ENCODE measurements at regions not wholly inside any gene's neighbourhood (a gene's known extent, or its start where the extent isn't known, plus 50 kb on each side); places are given as distances from the start of the nearest gene placed in this dataset.

DNA sequence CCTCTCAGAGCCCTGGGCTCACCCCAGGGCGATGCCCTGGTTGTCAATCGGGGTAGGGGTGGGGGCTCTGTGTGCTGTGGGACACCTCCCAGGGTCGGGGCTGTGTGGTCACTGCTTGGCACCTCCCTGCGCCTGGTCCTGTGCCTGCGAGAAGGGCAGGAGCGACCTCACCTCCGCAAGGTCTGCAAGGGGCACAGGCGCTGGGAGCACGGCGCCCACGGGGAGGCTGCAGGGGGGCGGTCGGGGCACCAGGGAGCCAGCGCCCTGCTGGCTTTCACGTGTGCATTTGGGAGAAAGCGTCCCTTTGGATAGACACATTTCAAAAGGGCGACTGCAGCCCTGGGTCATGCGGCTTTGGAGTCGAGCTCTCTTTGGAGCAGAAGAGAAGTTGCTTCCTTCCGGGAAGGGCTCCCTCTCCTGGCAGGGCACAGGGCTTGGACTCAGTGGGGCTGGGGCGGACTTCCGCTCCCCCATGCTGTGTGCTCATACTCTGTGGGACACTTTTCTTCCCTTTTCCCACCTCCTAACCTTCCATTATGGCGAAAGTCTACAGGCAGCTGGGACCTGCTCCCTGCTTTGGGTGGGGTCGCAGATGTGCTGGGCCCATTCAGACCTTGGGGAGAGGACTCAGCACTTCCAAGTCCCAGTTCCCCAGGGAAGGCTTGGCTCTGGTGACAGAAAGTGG, 52.9 kb upstream of the SLC28A3 start:
- no peak for DNase-seq

- no peak for DNase-seq
Measured at GRCh38 chr9:84394036-84394435, 53.5 kb upstream of the SLC28A3 start.

DNA sequence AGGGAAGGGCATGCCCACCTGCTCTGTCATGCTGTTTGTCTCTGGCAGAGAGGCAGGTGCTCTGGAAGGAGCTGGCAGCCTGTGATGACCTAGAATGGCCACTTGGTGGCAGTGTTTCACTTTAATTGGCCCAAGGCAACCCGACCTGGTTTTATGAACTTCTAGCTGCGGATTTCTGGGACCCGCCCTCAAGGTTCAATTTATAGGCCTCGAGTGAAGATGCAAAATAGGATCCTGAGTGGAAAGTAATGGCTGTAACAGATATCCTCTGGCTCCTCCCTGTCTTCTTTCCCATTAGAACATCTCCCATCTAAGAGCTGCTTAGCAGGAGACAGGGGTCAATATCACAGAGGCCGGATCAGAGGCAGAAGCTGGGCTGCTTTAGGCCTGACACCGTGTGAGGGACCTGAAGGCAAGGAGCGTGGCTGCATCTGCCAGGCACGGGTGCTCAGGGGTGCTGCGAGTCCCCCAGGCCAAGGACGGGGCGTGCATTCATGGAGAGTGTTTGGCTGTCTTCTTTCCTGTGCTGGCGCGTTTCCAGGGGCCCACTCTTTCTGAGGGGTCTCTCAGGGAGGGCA, 56.7 kb upstream of the SLC28A3 start:
- DNase-seq: no peak

DNA sequence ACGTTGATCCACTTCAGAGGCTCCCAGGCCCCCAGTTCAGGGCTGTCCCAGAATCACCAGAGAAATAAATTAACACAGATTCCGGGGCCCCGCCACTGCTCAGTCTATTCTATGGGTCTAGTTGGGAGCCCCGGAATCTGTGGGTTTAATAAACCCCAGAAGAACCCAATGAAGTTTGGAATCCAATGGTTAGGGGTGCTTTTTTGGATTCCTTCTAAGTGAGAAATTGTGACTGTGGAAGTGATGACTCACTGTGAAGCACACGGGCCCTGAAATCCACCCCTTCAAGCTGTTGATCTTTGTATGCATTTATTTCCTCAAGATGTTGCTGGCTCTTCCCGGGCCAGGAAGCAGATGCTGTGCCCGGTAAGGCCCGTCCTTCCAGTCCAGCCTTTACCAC, 57.3 kb upstream of the SLC28A3 start:
- no peak for DNase-seq

- no peak for DNase-seq
Measured at GRCh38 chr9:84402517-84402916, 62.0 kb upstream of the SLC28A3 start.

DNA sequence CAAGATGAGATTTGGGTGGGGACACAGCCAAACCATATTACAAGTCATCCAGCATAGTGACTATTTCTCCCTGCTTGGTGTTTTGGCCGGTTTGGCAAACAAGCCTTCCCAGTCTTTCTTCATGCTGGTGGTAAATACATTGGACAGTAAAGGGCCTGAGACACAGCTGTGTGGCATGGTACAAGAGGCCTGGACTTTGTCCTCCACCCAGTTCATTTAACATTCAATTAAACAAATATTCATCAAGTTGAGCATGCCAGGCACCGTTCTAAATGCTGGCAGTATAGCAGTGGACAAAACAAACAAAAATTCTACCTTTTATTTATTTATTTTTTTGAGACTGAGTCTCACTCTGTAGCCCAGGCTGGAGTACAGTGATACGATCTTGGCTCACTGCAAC, 62.7 kb upstream of the SLC28A3 start:
- no peak for DNase-seq

DNA sequence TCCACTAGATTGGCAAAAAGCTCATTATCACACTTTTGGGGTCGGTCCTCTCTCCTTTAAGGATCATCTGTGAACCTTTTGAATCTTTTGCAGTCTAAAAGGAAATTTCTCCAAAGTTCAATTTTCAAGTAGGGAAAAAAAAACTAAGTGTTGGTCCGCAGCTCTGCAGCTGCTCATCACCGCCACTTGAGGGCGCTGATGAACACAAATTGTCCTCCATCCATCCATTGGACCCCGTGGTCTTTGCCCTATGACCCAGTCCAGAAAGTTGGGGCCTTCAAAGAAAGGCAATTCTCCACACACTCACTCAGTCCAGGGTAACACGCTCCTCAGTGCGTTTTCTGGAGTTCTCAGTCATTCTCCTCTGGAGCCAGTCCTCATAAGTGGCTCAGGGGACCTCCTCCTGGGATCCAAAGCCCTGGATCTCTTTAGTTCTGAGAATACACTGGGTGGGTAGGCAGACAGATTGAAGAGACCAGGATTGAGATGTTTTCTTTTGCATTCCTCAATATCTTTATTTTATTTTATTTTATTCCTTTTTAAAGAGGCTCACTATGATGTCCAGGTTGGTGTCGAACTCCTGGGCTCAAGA, 63.6 kb upstream of the SLC28A3 start:
- no peak for DNase-seq

- no peak for DNase-seq
Measured at GRCh38 chr9:84405667-84406066, 65.1 kb upstream of the SLC28A3 start.

DNA sequence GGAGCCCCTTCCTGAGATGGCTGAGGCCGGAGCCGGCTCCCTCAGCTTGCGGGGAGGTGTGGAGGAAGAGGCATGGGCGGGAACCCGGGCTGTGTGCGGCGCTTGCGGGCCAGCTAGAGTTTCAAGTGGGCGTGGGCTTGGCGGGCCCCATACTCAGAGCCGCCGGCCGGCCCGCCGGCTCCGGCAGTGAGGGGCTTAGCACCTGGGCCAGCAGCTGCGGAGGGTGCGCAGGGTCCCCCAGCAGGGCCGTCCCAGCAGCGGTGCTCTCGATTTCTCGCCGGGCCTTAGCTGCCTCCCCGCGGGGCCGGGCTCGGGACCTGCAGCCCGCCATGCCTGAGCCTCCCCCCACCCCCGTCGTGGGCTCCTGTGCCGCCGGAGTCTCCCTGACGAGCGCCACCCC, 67.9 kb upstream of the SLC28A3 start:
- DNase-seq: no peak

GRCh38 chr9:84411683-84412267, 71.2 kb upstream of the SLC28A3 start:
- DNase-seq: no peak

DNA sequence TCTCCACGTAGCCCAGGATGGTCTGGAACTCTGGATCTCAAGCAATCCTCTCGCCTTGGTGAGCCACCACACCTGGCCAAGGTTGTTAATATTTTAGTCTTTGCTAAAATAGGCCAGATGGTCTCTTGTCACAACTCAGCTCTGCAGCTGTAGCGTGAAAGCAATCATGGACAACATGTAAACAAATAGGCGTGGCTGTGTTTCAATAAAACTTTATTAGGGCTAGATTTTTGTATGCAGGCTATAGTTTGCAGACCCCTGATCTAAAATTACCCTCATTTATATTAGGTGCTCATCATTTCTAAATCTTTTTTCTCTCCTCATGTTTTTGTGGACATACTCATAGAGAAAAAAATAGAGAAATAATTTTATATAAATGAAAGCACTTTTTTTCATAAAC, 72.1 kb upstream of the SLC28A3 start:
- no peak for DNase-seq

DNA sequence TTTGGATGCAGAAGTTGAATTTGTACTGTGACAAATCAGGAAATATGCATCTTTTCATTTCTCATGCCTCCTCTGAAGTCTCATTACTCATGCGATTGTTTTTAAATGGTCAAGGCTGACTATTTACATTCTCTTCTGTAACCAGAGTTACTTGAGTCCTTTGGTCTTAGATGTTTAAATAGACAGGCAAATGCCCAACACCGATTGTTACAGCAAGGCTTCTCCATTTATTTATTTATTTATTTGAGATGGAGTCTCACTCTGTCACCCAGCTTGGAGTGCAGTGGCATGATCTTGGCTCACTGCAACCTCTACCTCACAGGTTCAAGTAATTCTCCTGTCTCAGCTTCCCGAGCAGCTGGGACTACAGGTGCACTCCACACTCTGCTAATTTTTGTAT, 72.7 kb upstream of the SLC28A3 start:
- DNase-seq: no peak

DNA sequence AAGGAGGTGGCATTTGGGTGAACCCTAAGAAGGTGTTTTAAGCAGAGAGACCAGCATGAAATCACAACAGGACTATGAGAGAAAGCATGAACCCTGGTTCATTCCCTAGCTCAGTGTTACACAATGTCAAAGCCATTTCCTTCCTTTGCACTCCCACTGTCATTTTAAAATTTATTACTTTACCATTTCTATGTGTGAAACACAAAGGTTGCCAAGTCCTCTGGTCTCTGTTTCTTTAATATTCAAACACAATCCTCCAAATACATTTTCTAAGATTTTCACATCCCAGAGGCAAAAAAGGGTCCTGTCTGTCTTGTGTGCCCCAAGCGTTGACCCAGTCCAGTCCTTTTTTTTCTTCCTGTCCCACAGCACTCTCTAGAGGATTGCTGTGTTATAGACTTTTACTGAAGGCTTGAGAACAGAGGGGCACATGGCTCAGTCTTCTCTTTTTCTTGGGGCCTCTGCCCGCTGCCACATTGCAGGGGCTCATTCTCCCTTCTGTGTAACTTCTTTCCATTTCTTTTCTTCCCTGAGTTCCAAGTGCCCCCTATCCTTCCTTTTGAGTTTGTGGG, 78.6 kb upstream of the SLC28A3 start:
- DNase-seq: no peak

DNA sequence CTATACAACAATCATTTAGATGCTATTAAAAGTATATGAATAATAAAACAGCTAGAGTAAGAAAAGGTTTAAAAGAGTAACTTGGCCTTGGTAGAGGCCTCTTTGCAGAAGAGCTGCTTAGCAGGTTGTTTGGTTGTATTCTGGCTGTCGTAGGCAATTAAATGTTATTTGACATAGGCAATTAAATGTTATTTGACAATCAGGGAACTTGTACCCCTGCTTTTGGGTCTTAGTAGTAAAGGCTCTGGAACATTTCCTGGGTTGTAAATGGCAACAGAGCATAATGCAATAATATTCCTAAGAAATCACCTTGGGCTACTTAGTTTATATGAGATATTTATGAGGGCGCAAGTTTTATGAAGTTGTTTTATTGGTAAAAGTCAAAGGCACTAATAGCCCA, 84.4 kb upstream of the SLC28A3 start:
- no peak for DNase-seq

DNA sequence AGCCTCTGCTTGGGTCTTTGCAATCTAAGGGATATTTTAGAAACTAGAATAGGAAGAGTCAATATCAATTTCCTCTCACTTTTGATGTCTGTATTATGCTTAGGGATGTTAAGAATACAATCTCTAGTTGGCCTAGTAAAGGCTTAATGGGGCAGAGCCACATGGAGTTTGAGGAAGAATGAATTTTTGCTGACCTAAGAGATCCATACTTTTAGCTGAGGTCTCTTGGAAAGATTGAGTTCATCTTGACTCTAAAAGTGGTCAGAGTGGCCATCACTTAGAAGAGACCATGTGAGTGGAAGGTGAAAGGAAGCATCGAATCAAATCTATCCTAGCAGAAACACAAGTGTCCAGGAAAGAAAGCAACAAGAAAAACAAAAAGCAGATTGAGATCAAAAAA, 92.2 kb upstream of the SLC28A3 start:
- no peak for DNase-seq

- no peak for DNase-seq
Measured at GRCh38 chr9:84435902-84436301, 95.3 kb upstream of the SLC28A3 start.

DNA sequence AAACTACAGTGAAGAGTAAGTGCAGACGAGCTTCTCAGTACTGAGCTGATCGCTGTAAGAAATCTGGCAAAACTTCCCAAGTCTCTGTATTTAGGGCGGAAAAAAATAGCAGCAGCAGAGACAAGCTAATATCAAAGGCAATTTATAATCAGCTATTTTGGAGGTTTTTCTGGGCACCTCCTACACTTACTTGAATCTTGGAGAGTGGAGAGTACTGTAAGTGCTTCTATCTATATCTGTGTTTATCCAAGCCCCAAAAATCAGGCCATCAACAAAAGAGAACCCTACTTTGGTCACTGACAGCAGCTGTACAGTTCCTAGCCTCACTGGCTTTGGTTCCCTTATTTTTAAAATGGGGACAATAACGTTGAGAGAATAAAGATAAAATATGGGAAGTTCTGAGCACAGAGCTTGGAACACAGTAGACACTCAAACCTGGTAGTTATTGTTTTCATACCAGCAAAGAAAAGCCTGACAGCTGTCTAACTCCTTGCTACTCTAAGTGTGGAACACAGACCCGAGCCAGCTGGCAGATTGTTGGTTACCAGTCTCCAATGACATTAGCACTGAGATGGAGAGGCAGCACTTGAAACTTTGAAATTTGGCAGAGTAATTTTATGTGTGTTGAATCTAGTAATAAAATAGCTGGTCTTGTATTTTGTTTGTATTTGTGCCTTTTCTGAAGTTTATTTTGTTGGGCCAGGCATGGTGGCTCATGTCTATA, 96.0 kb upstream of the SLC28A3 start:
- peak; percentile 1 for DNase-seq

GRCh38 chr9:84438391-84438790, 97.8 kb upstream of the SLC28A3 start:
- no peak for DNase-seq

DNA sequence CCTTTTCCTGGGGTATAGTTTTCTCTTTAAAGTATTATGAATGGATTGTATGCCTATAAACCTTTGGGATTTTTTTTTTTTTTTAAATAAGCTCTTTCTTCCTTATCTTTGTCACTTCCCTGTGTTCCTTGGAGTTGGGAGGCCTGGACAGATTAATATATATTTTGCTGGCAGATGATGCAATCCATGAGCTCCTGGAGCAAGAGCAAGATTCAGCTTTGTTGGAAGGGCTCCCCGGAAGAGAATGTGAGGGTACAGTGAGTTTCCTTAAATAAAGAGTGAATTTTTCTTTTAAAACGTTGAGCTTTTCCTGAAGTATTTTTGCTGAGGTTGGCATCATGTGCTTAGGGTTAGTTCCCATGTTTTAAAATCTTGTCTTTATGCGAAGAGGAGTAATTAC, 98.7 kb upstream of the SLC28A3 start:
- DNase-seq: no peak

- DNase-seq: no peak
Measured at GRCh38 chr9:84442712-84443111, 102.2 kb upstream of the SLC28A3 start.

DNA sequence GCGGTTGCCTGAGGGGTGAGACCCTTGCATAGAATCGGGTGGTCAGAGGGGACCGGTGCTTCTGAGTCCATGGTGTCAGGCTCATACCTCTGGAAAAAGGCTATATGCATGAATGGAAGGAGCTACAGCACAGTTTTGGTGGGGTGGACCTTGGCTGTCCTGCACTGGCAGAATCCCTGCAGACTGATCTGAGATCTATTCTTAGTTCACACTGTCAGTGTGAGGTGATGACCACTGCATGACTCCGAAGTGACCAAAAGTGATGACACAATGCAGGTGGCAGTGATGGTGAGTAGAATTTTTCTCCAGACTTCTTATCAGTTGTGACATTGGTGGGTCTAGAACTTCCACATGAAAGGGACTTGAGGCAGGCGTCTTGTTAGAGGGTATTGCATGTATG, 105.2 kb upstream of the SLC28A3 start:
- DNase-seq: no peak

GRCh38 chr9:84447305-84447704, 106.7 kb upstream of the SLC28A3 start:
- no peak for DNase-seq

DNA sequence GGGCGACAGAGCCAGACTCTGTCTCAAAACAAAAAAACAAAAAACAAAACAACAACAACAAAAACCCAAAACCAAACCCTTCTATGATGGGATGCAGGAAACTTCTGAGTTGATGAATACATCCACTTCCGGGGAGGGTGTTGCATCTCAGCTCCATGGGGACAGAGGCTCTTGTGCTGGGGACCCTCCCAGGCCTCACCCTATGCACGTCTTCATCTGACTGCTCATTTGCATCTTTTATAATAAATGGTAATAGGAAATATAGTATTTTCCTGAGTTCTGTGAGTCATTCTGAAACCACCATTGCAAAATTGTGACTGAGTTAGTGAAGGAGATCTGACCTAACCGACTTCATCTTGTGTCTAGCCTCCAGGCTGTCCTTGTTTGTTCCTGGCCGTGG, 109.5 kb upstream of the SLC28A3 start:
- DNase-seq: no peak

Measured in NCI-H524 treated with DMSO at 0.1 percent for 48 hours (cell line).